Stimulated activated CD8-positive, alpha-beta memory T cell treated with anti-CD3 and anti-CD28 coated beads, Interleukin-7, amount 100 ng/mL, for 48 hours (primary cell): ENCODE measurements at regions not wholly inside any gene's neighbourhood (a gene's known extent, or its start where the extent isn't known, plus 50 kb on each side); places are given as distances from the start of the nearest gene placed in this dataset.

Experiments used
- DNase-seq, 2 donors: peaks; one replicate each; pipeline ENCODE4 v3.0.0-alpha.2; 2020; ENCODE audit warnings: low read depth in 1 of 2; ENCODE audit errors: extremely low read depth in 1 of 2

GRCh38 chr11:122285070-122285988, 169.3 kb upstream of the BLID start:
- no peak for DNase-seq

GRCh38 chr11:122280870-122281269, 164.9 kb upstream of the BLID start:
- DNase-seq, result no peak

GRCh38 chr11:122279194-122279593, 163.2 kb upstream of the BLID start:
- DNase-seq, result no peak

GRCh38 chr11:122277493-122277892, 161.5 kb upstream of the BLID start:
- DNase-seq, result no peak

GRCh38 chr11:122276221-122276620, 160.2 kb upstream of the BLID start:
- no peak for DNase-seq

- no peak for DNase-seq
Measured at GRCh38 chr11:122275508-122275907, 159.5 kb upstream of the BLID start.

- no peak for DNase-seq
Measured at GRCh38 chr11:122273476-122274191, 157.6 kb upstream of the BLID start.

- no peak for DNase-seq
Measured at GRCh38 chr11:122271745-122272144, 155.7 kb upstream of the BLID start.

GRCh38 chr11:122271137-122271536, 155.1 kb upstream of the BLID start:
- DNase-seq, result no peak

GRCh38 chr11:122270535-122270934, 154.5 kb upstream of the BLID start:
- no peak for DNase-seq

GRCh38 chr11:122269824-122270223, 153.8 kb upstream of the BLID start:
- no peak for DNase-seq

GRCh38 chr11:122268601-122269130, 152.7 kb upstream of the BLID start:
- DNase-seq, result no peak

- no peak for DNase-seq
Measured at GRCh38 chr11:122267602-122268001, 151.6 kb upstream of the BLID start.

- DNase-seq, result no peak
Measured at GRCh38 chr11:122265981-122266380, 150.0 kb upstream of the BLID start.

- DNase-seq, result no peak
Measured at GRCh38 chr11:122264121-122264520, 148.1 kb upstream of the BLID start.

GRCh38 chr11:122261546-122261945, 145.5 kb upstream of the BLID start:
- no peak for DNase-seq

- DNase-seq, result no peak
Measured at GRCh38 chr11:122259195-122259821, 143.3 kb upstream of the BLID start.

GRCh38 chr11:122258446-122259194, 142.6 kb upstream of the BLID start:
- no peak for DNase-seq

GRCh38 chr11:122253589-122254231, 137.7 kb upstream of the BLID start:
- DNase-seq, result no peak

- DNase-seq, result no peak
Measured at GRCh38 chr11:122248939-122249338, 132.9 kb upstream of the BLID start.
